Inflammatory macrophage (primary cell): ENCODE measurements at regions not wholly inside any gene's neighbourhood (a gene's known extent, or its start where the extent isn't known, plus 50 kb on each side); places are given as distances from the start of the nearest gene placed in this dataset.
"Not testable (repeated sequence)": the region's sequence is repeated elsewhere in the genome, so short reads cannot be mapped to it uniquely, and the experiment has no call there.

Experiments
- DNase-seq, 2 donors: peaks; one replicate each; pipeline ENCODE4 v3.0.0-alpha.2; 2020 to 2022

GRCh38 chr2:150129921-150130575 is 357.4 kb downstream of the RND3 start:
- no peak for DNase-seq

GRCh38 chr2:150127995-150128394 is 359.5 kb downstream of the RND3 start:
- DNase-seq = no peak

GRCh38 chr2:150127346-150127990 is 360.0 kb downstream of the RND3 start:
- no peak for DNase-seq

GRCh38 chr2:150126839-150127238 is 360.6 kb downstream of the RND3 start:
- no peak for DNase-seq

- no peak for DNase-seq
Measured at GRCh38 chr2:150126143-150126740, 361.2 kb downstream of the RND3 start.

- peak in 1 of 2 donors; percentile 1 for DNase-seq
Measured at GRCh38 chr2:150125708-150126107, 361.8 kb downstream of the RND3 start.

GRCh38 chr2:150125188-150125587 is 362.3 kb downstream of the RND3 start:
- no peak for DNase-seq

GRCh38 chr2:150124739-150125138 is 362.7 kb downstream of the RND3 start:
- no peak for DNase-seq

GRCh38 chr2:150122871-150123613 is 364.4 kb downstream of the RND3 start:
- no peak for DNase-seq

- no peak for DNase-seq
Measured at GRCh38 chr2:150122156-150122555, 365.3 kb downstream of the RND3 start.

GRCh38 chr2:150120326-150120955 is 367.0 kb downstream of the RND3 start:
- no peak for DNase-seq

- DNase-seq = no peak
Measured at GRCh38 chr2:150119819-150120218, 367.6 kb downstream of the RND3 start.

- not testable (repeated sequence) for DNase-seq
Measured at GRCh38 chr2:150114089-150114488, 373.4 kb downstream of the RND3 start.

GRCh38 chr2:150110548-150110947 is 376.9 kb downstream of the RND3 start:
- no peak for DNase-seq

- DNase-seq = no peak
Measured at GRCh38 chr2:150109912-150110311, 377.6 kb downstream of the RND3 start.

GRCh38 chr2:150109028-150109427 is 378.4 kb downstream of the RND3 start:
- DNase-seq = no peak

- no peak for DNase-seq
Measured at GRCh38 chr2:150107816-150108215, 379.7 kb downstream of the RND3 start.

- DNase-seq = no peak
Measured at GRCh38 chr2:150107170-150107569, 380.3 kb downstream of the RND3 start.

GRCh38 chr2:150101947-150102346 is 385.5 kb downstream of the RND3 start:
- no peak for DNase-seq

- DNase-seq = no peak
Measured at GRCh38 chr2:150100834-150101233, 386.6 kb downstream of the RND3 start.

- no peak for DNase-seq
Measured at GRCh38 chr2:150100336-150100735, 387.1 kb downstream of the RND3 start.

GRCh38 chr2:150099805-150100204 is 387.7 kb downstream of the RND3 start:
- no peak for DNase-seq
